AG10803 (cell line): ENCODE measurements at regions not wholly inside any gene's neighbourhood (a gene's known extent, or its start where the extent isn't known, plus 50 kb on each side); places are given as distances from the start of the nearest gene placed in this dataset.
A peak's percentile ranks its signal among the peaks of the same experiment; 100 is the strongest.

Source experiments
- DNase-seq: peaks from one replicate; pipeline ENCODE4 v3.0.0; 2010; ENCODE audit warnings: low read depth
- H3K4me3 ChIP-seq: 2 replicates; pipeline ENCODE4 v1.5.1; 2011; ENCODE audit warnings: mild to moderate bottlenecking, low read length, control low read depth
- TF ChIP-seq, protein P1 (sequence below): conservative IDR thresholded peaks from 2 replicates; pipeline ENCODE4 v1.5.1; 2011; ENCODE audit warnings: mild to moderate bottlenecking, low read length, control low read depth, inconsistent platforms

- DNase-seq = peak; percentile 100
- peak overlapping the region; percentile 5; the same call in 1 of the 2 replicates for H3K4me3 ChIP-seq
- TF ChIP-seq, protein P1, sequence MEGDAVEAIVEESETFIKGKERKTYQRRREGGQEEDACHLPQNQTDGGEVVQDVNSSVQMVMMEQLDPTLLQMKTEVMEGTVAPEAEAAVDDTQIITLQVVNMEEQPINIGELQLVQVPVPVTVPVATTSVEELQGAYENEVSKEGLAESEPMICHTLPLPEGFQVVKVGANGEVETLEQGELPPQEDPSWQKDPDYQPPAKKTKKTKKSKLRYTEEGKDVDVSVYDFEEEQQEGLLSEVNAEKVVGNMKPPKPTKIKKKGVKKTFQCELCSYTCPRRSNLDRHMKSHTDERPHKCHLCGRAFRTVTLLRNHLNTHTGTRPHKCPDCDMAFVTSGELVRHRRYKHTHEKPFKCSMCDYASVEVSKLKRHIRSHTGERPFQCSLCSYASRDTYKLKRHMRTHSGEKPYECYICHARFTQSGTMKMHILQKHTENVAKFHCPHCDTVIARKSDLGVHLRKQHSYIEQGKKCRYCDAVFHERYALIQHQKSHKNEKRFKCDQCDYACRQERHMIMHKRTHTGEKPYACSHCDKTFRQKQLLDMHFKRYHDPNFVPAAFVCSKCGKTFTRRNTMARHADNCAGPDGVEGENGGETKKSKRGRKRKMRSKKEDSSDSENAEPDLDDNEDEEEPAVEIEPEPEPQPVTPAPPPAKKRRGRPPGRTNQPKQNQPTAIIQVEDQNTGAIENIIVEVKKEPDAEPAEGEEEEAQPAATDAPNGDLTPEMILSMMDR = no peak
Observed at GRCh38 chr1:94325377-94326302, 88.3 kb upstream of the ARHGAP29 start.

DNA sequence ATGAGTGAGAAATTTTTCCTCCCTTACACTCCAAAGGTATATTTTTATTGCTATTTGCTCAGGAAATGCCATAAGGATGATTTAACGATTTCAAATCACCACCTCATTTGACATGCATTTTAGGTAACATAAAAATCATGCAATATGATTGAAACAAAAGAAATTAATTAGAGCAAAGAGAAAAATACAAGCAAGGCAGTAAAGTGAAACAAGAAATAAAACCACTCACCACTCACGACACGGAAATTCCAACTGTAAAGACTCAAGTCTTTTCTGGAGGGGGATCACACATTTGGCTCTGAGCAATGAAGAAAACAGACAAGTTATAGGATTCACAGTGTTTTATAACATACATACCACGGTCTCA lies 86.8 kb upstream of the ARHGAP29 start:
- peak overlapping the region; percentile 16 for H3K4me3 ChIP-seq
- peak; percentile 74 for DNase-seq
- TF ChIP-seq, protein P1 = no peak

DNA sequence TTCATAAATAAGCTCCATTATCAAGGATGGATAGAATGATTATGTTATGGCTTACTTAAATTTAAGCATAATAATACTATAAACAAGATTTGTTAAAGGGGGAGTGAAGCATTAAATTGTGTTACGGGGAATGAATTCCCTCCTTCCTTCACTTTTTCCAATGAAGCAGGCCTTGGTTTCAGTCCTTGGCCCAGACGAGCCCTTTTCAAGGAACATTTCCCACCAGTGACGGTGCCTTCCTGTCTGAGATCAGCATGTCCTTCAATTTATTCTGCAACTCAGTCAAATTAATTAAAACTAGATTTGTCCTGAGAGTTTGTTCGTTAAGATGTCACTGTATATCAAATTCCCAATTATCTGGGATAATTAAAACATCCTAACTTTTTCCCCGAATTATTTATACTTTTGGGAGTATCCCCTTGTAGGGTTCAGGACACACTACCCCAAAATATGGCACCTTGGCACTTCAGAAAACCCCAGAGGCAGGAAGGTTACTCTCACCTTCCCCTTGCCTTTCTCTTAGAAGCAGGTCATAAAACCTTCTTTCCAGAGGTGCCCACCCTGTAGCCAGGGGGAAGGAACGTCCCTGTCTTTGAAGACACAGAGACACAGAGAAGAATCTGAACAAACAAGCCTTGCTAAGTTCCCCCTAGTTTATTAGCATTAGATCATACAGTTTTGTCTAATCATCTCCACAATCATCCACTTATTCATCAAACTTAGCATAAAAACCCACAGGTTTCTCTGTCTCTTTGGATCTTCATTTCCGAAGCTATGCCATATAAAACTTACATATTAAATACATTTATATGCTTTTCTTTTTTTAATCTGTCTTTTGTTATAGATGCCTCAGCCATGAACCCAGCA lies 86.2 kb upstream of the ARHGAP29 start:
- DNase-seq = no peak
- TF ChIP-seq, protein P1 = no peak
- no peak overlapping the region for H3K4me3 ChIP-seq

GRCh38 chr1:94322696-94323095 lies 85.3 kb upstream of the ARHGAP29 start:
- no peak overlapping the region for H3K4me3 ChIP-seq
- TF ChIP-seq, protein P1 = no peak
- no peak for DNase-seq

DNA sequence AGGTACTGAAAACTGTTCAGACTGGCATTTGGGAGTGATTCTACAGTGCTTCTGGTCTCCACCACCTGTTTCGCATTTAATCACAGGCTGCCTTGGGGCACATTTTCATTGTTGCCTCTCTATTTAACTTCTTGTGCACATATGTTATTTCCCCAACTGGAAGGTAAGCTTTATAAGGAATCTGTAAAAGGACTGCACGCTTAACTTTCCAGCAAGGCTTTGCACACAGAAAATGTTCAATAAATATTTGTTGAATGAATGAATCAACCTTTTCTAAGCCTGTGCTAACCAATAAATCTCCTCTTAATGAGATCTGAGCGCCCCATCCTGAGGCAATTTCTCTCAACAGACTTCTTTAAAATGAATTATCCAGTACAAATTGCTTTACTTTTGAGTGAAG lies 84.3 kb upstream of the ARHGAP29 start:
- TF ChIP-seq, protein P1 = no peak
- no peak overlapping the region for H3K4me3 ChIP-seq
- DNase-seq = peak; percentile 53

DNA sequence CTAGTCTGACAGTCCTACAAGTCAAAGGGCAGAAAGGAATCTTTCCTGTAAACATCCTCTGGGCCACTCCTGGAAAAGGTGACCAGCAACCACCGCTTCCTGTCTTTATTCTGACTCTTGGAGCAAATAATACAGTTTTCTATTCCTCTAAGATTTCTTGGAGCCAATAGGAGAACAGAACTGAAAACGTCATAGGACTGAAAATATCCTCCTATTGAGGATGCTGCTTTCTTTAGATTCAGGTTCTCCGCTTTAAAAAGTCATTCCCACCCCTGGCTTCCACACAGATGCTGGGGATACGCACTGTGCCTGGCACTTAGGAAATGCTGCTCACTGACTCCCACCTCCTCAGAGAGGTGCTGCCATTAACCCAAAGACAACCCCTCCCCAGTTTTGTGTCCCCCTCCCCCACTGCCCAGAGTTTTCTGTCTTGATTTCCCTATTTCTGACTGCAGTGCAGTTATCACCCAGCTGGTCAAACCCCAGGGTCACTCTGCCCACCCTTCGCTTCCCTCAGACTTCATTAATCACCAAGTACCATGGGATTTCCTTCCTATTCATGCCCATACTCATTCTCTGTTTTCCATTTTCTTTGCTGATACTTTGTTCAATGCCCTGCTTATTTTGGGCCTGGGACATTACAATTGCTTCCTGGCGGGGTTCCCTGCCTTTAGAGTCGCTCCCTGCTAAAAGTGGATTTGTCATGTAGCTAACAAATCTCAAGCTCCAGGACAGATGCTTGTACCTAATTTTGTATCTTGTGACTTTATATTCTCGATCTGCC lies 82.1 kb upstream of the ARHGAP29 start:
- H3K4me3 ChIP-seq = no peak overlapping the region
- TF ChIP-seq, protein P1 = no peak
- DNase-seq = no peak
